Keratinocyte (primary cell): ENCODE measurements at regions not wholly inside any gene's neighbourhood (a gene's known extent, or its start where the extent isn't known, plus 50 kb on each side); places are given as distances from the start of the nearest gene placed in this dataset.

Experiments
- EZH2 ChIP-seq: IDR thresholded peaks from one replicate; pipeline ENCODE4 v1.6.1; 2012; ENCODE audit warnings: inconsistent platforms, mild to moderate bottlenecking, low read length, moderate library complexity
- TF ChIP-seq, protein P1 (sequence below), 3 experiments: IDR thresholded peaks in 1 of 3; conservative IDR thresholded peaks in 1 of 3; optimal IDR thresholded peaks in 1 of 3; 2 replicates in 2 of 3; 3 replicates in 1 of 3; pipeline versions ENCODE3 to v1.5.1; 2011; ENCODE audit warnings: low read length in 3 of 3, mild to moderate bottlenecking in 3 of 3, moderate library complexity in 2 of 3, control low read depth in 1 of 3, inconsistent platforms in 1 of 3; ENCODE audit not compliant: insufficient read depth in 2 of 3; ENCODE audit errors: extremely low read depth in 1 of 3

DNA sequence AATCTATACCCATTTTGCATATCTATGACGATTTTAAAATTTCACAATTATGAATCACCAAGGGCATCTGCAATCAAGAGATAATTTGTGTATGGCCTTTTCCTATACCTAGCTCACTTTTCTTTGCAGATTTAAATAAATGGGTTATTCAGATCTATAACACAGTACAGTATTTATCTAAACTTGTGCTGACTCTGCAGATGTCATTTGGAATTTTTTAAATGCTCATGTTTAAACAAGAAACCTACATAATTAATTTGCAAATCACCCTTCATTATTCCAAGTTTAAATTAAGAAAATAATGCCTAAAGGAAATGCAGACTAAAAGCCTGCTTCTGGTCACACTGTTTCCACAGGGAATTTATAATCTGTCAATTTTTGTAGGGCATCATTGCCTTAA is 284.2 kb downstream of the SI start:
- TF ChIP-seq, protein P1, sequence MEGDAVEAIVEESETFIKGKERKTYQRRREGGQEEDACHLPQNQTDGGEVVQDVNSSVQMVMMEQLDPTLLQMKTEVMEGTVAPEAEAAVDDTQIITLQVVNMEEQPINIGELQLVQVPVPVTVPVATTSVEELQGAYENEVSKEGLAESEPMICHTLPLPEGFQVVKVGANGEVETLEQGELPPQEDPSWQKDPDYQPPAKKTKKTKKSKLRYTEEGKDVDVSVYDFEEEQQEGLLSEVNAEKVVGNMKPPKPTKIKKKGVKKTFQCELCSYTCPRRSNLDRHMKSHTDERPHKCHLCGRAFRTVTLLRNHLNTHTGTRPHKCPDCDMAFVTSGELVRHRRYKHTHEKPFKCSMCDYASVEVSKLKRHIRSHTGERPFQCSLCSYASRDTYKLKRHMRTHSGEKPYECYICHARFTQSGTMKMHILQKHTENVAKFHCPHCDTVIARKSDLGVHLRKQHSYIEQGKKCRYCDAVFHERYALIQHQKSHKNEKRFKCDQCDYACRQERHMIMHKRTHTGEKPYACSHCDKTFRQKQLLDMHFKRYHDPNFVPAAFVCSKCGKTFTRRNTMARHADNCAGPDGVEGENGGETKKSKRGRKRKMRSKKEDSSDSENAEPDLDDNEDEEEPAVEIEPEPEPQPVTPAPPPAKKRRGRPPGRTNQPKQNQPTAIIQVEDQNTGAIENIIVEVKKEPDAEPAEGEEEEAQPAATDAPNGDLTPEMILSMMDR (optimal IDR thresholded peaks at IDR 0.05 in 1 of 3, IDR thresholded peaks at IDR 0.05 in 1 of 3, conservative IDR thresholded peaks at IDR 0.05 in 1 of 3; ENCODE audit: extremely low read depth in 1 of 3, insufficient read depth in 2 of 3, low read length in 3 of 3) = no peak
- TF ChIP-seq EZH2 = no peak
